ENCODE measurements at regions not wholly inside any gene's neighbourhood (a gene's known extent, or its start where the extent isn't known, plus 50 kb on each side); places are given as distances from the start of the nearest gene placed in this dataset.

DNA sequence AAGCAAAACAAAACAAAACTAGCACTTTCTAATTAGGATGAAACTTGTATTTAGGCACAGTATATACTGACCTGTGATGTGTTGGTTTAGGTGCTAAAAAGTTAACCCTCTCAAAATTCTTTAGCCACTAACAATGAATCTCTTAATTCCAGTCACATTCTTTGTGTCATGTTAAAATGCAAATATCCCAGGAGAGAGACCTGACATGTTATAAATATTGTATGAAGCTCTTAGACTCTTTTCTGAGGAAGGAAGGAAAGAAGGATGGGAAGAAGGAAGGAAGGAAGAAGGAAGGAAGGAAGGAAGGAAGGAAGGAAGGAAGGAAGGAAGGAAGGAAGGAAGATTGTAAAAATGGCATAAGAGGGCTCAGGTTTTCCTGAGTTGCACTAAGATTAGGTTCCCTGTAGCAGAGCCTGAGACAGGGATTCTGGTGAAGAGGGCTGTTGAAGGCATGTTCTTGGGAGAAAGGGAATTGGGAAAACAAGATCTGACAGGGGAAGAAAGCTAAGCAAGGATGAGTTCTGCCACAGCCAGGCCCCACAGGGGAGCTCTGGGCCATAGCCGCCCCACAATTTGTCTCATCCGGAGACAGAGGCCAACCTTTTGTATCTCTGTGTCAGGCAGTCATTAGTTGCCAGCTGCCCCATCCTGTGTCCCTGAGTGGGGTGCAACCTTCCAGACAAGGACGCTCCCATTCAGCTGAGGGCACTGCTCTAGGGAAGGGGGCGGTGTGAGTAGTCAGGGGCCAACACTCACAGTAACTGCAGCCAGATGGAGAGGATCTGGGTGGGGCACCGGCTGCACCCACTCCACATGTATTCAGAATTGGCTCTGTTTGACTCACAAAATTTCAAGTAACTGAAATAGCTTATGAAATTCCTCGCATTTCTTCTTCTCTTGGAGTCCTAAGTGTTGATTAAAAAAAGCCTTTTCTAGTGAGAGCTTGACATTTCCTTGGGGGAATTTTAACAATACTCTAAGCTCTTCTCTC is 189.3 kb upstream of the ARG1 start:
- DNase-seq (ENCODE audit: low read depth), result peak; percentile 68

DNA sequence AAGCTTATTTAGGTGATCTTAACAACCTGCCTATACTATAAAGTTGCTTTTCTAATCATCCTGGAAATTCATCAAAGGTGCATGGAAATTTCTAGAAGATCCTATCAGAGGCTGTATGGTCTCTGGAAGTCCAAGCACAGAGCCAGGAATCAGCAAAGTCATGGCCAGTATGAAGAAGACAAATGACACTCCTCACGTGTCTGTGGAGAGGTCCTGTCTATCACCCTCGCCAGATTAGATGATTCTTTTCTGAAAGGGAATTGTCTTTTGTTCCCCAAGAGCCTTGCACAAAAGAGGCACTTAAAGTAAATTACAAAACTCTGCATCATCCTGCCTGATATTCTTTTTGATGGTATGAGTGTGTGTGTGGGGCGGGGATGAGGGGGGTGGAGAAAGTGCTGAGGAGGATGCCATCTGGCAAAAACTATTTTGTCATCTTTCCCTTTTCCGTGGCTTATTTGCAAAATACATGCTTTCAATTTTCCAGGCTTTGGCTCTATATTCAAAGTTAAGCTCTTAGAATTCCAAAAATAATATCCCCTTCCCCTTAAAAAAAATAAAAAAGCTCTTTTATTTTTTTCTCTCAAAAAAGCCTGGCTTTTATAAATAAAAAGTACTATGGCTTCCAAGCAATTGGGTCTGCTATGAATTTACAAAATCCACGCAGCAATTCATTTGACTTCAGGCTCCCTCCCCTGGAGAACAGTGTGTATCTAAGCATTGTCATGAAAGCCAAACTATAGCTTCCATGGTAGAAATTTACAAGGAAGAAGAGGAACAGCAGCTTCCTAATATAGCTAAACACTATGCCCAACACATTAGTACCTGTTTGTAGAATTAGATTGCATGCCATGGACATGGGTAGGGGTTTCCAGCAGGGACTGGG is 185.2 kb upstream of the ARG1 start:
- peak; percentile 40 for DNase-seq (ENCODE audit: low read depth)

- DNase-seq (ENCODE audit: low read depth), result no peak
Measured at GRCh38 chr6:131390322-131390721, 182.7 kb upstream of the ARG1 start.

DNA sequence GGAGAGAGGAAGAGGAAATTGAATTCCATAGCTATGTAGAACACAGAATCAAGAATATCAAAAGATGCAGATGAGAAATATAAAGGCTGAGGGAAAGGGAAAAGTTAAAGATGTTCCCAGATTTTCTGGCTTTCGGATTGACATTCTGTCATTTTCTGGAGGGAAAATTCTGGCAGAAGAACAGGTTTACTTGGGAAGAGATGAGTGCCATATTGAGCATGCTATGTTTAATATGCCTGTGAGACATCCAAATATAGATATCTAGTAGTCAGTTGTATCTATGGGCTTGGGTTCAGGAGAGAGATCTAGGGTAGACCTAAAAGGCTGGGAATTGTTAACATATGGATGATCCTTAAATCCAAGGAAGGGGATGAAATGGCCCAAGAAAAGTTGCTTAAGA is 181.9 kb upstream of the ARG1 start:
- no peak for DNase-seq (ENCODE audit: low read depth)

GRCh38 chr6:131393433-131393832 is 179.6 kb upstream of the ARG1 start:
- no peak for DNase-seq (ENCODE audit: low read depth)

DNA sequence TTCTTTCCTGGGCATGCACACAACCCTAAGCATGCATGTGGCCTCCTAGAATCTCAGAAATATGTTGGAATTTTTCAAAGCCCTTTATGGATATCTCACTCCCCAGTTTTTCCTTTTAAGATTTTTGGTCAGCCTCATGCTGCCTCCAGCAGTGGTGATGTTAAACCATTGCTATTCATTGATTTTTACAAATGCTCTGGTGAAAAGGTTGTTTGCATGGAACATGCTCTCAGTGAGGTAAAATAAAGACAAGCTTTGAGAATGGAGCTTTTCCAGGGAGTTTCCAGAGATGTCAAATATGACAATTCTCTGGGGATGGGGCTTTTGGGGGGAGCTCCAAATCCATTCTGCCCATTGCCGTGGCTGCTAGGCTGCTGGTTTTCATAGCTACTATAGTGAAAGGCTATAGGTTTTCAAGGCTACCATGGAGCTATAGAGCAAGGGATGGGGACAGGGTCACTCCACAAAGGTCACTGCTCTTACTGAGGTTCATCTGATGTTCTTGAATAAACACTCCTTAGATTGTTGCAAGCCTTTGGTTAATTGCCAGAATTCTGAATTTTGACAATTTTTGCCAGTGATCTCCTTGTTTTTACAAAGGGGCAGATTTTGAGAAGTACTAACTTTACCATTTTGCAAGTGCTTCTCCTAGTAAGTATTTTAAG is 178.1 kb upstream of the ARG1 start:
- no peak for DNase-seq (ENCODE audit: low read depth)

- DNase-seq (ENCODE audit: low read depth), result no peak
Measured at GRCh38 chr6:131398176-131398575, 174.8 kb upstream of the ARG1 start.

DNA sequence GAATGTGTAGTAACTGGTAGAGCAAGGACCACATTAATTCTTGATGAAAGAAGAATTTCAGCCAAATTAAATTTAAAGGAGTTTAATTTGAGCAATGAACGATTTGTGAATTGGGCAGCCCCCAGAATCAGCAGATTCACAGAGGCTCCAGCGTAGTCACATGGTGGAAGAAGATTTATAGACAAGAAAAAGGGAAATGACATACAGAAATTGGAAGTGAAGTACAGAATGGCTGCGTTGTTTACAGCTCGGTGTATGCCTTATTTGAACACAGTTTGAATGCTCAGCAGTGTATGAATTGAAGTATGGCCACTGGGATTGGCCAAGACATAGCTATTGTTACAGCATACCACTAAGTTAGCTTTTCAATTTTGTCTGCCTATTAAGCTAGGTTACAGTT is 173.6 kb upstream of the ARG1 start:
- no peak for DNase-seq (ENCODE audit: low read depth)

- peak; percentile 99 for DNase-seq (ENCODE audit: low read depth)
Measured at GRCh38 chr6:131400054-131400778, 172.8 kb upstream of the ARG1 start.

DNA sequence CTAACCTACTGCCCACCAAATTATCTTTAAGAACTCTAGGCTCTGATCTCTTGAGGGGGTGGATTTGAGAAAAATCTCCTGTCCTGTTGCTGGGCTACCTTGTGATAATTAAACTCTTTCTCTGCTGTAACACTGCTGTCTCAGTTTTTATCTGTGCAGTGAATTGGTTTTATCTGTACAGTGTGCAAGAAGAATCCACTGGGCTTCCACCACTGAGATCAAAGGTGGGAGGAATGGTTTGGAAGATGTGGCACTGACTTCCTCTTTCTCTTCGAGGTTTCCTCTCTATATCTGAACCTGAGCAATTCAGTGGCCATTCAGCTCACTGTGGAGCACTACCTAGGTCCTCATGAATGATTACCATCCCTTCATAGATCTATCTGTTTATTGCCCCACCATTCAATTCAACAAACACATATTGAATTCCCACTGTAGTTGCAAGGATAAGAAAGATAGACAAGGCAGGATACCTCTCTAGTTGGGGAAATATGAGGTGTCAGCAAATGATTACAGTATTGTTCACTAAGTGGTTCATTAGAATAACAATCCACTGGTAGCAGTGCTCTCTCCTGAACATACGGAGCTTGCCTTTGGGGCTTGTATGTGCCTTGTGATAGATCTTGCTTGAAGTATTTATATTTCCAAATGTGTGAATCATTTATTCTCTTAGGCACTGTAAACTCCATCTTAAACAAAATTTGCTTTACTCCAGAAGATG is 172.1 kb upstream of the ARG1 start:
- no peak for DNase-seq (ENCODE audit: low read depth)

- DNase-seq (ENCODE audit: low read depth), result no peak
Measured at GRCh38 chr6:131408811-131409210, 164.2 kb upstream of the ARG1 start.

DNA sequence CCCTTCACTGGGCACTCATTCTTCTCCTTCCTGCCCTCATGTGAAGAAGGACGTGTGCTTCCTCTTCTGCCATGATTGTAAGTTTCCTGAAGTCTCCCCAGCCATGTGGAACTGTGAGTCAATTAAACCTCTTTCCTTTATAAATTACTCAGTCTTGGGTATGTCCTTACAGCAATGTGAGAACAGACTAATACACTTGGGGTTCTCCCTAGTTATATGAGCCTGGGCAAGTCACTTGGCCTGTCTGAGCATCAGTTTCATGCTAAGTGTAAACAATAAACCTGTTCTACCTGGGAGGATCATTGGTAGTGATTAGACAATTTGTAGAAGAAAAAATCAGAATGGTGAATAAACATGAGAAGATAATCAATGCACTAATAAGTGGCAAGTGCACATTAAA is 162.2 kb upstream of the ARG1 start:
- no peak for DNase-seq (ENCODE audit: low read depth)

- DNase-seq (ENCODE audit: low read depth), result no peak
Measured at GRCh38 chr6:131412960-131413830, 159.8 kb upstream of the ARG1 start.

- no peak for DNase-seq (ENCODE audit: low read depth)
Measured at GRCh38 chr6:131413831-131414191, 159.2 kb upstream of the ARG1 start.

- DNase-seq (ENCODE audit: low read depth), result no peak
Measured at GRCh38 chr6:131414956-131415355, 158.1 kb upstream of the ARG1 start.

- DNase-seq (ENCODE audit: low read depth), result no peak
Measured at GRCh38 chr6:131418441-131418840, 154.6 kb upstream of the ARG1 start.

DNA sequence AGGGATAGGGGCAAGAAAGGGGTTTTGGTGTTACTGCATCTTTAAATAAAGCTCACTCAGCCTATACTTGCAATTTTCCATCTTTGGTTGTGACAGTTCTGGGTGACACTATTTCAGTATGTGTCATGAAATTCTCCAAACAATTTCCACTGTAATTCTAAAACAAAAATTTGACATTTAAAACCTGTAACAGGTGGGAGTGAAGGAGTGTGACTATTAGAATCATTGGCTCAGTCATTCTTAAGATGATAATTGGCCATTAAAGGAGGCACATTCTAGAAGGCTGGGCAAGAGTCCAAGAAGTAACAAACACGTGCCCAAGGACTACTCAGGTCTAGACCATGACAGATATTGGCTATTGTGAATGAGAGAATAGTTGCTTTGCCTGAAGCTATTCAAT is 153.3 kb upstream of the ARG1 start:
- DNase-seq (ENCODE audit: low read depth), result no peak

DNA sequence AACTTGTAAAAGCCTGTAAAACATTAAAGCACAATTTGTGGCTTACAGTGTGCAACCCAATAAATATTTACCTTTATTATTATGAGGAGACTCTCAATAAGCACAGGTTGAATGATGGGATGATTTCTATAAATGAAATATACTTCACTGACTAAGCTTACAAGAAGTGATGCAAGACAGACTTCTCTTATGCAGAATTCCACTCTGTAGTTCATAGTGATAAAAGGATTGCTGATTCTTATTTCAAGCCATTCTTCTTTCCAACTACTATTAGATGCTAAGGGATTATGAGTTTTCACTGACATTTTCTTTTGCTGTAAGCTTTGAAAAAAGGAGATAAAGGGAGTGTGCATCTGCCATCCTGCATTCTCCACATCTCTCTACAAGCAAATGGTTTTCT is 149.0 kb upstream of the ARG1 start:
- no peak for DNase-seq (ENCODE audit: low read depth)

- DNase-seq (ENCODE audit: low read depth), result no peak
Measured at GRCh38 chr6:131424475-131424874, 148.6 kb upstream of the ARG1 start.

All from RPMI7951 (cell line).